H1 (cell line): ENCODE measurements at regions not wholly inside any gene's neighbourhood (a gene's known extent, or its start where the extent isn't known, plus 50 kb on each side); places are given as distances from the start of the nearest gene placed in this dataset.

Experiments used
- CHD2 ChIP-seq: IDR thresholded peaks from 2 replicates; pipeline ENCODE4 v1.6.1; 2012; ENCODE audit warnings: low read length, improper control_type of control experiment
- CREB1 ChIP-seq: IDR thresholded peaks from 2 replicates; pipeline ENCODE4 v1.6.1; 2012; ENCODE audit warnings: inconsistent platforms
- HDAC2 ChIP-seq, 2 experiments: fragments of 300-600 bp in 1 of 2; sonication (generic) in 1 of 2; IDR thresholded peaks; 2 replicates each; pipeline ENCODE4 v1.6.1; 2011 to 2012; ENCODE audit warnings: low read depth in 2 of 2, low read length in 2 of 2, mild to moderate bottlenecking in 2 of 2, moderate library complexity in 2 of 2, borderline replicate concordance in 1 of 2, inconsistent platforms in 1 of 2
- JUN ChIP-seq: IDR thresholded peaks from 2 replicates; pipeline ENCODE4 v1.6.1; 2011; ENCODE audit warnings: low read depth, mild to moderate bottlenecking, improper control_type of control experiment, low read length
- JUND ChIP-seq: IDR thresholded peaks from 2 replicates; pipeline ENCODE4 v1.6.1; 2011; ENCODE audit warnings: mild to moderate bottlenecking, improper control_type of control experiment, low read length
- KDM5A ChIP-seq: fragments of 200-600 bp; IDR thresholded peaks from 2 replicates; pipeline ENCODE4 v1.7.1; 2012; ENCODE audit warnings: mild to moderate bottlenecking, low read length, inconsistent platforms, mixed read lengths
- SAP30 ChIP-seq: fragments of 300-600 bp; sonication (generic); IDR thresholded peaks from 2 replicates; pipeline ENCODE4 v1.7.1; 2012; ENCODE audit warnings: low read length, moderate library complexity, mild to moderate bottlenecking, inconsistent platforms; ENCODE audit not compliant: insufficient read depth, insufficient replicate concordance
- SP2 ChIP-seq: IDR thresholded peaks from 2 replicates; pipeline ENCODE4 v1.6.1; 2012; ENCODE audit warnings: mild to moderate bottlenecking, low read length, inconsistent platforms

- TF ChIP-seq CREB1 = no peak
- no peak for TF ChIP-seq KDM5A
- no peak for TF ChIP-seq SP2
- TF ChIP-seq JUN = no peak
- TF ChIP-seq SAP30 = no peak
- no peak for TF ChIP-seq JUND
- no peak for TF ChIP-seq CHD2
- no peak for TF ChIP-seq HDAC2 (IDR thresholded peaks at IDR 0.05; ENCODE audit: borderline replicate concordance in 1 of 2, low read depth in 2 of 2, low read length in 2 of 2)
Observed at GRCh38 chr18:55106466-55106865, 147.2 kb upstream of the CCDC68 start (continued).
